SK-N-SH treated with all-trans-retinoic acid at 6 μM for 48 hours (cell line): ENCODE measurements at regions not wholly inside any gene's neighbourhood (a gene's known extent, or its start where the extent isn't known, plus 50 kb on each side); places are given as distances from the start of the nearest gene placed in this dataset.

Experiments used
- CREB5 ChIP-seq: fragments of 250-450 bp; sonication (Bioruptor Pico); IDR thresholded peaks from 2 replicates; pipeline ENCODE4 v1.5.1; 2020; ENCODE audit warnings: low read depth, mild to moderate bottlenecking, moderate library complexity
- TCF4 ChIP-seq: fragments of 250-450 bp; sonication (Bioruptor Pico); IDR thresholded peaks from 2 replicates; pipeline ENCODE4 v1.8.0; 2021; ENCODE audit warnings: mild to moderate bottlenecking, moderate library complexity, borderline replicate concordance
- TOX ChIP-seq: fragments of 250-450 bp; sonication (Bioruptor Pico); IDR thresholded peaks from 2 replicates; pipeline ENCODE4 v1.8.0; 2021; ENCODE audit warnings: mild to moderate bottlenecking, moderate library complexity, borderline replicate concordance
- ZC3H10 ChIP-seq: fragments of 250-450 bp; sonication (Bioruptor Pico); IDR thresholded peaks from 2 replicates; pipeline ENCODE4 v1.5.1; 2021; ENCODE audit warnings: mild to moderate bottlenecking, moderate library complexity
- ZFP3 ChIP-seq: fragments of 250-450 bp; sonication (Bioruptor Pico); IDR thresholded peaks from 2 replicates; pipeline ENCODE4 v1.5.0; 2020; ENCODE audit warnings: mild to moderate bottlenecking, moderate library complexity
- ZFP30 ChIP-seq: fragments of 450-650 bp; formaldehyde crosslinking; IDR thresholded peaks from 2 replicates; pipeline ENCODE4 v1.5.0; 2022; ENCODE audit warnings: mild to moderate bottlenecking, moderate library complexity
- ZNF565 ChIP-seq: fragments of 450-650 bp; formaldehyde crosslinking; conservative IDR thresholded peaks from 2 replicates; pipeline ENCODE4 v1.5.0; 2020; ENCODE audit warnings: low read depth, mild to moderate bottlenecking, moderate library complexity
- ZNF8 ChIP-seq: fragments of 450-650 bp; formaldehyde crosslinking; IDR thresholded peaks from 2 replicates; pipeline ENCODE4 v1.5.0; 2020; ENCODE audit warnings: mild to moderate bottlenecking, moderate library complexity

GRCh38 chr2:180618570-180618969 lies 361.8 kb upstream of the UBE2E3 start:
- TF ChIP-seq ZFP30 (CRISPR knock-in tag) (no peak), ZFP3 (CRISPR knock-in tag) (no peak), CREB5 (CRISPR knock-in tag) (no peak), TOX (CRISPR knock-in tag) (no peak), TCF4 (CRISPR knock-in tag) (no peak), ZC3H10 (CRISPR knock-in tag) (no peak), ZNF8 (CRISPR knock-in tag) (no peak), ZNF565 (CRISPR knock-in tag) (no peak)
